OCI-LY7 (cell line): ENCODE measurements at regions not wholly inside any gene's neighbourhood (a gene's known extent, or its start where the extent isn't known, plus 50 kb on each side); places are given as distances from the start of the nearest gene placed in this dataset.
"Not testable (repeated sequence)": the region's sequence is repeated elsewhere in the genome, so short reads cannot be mapped to it uniquely, and the experiment has no call there.

Experiments used
- BruUV-seq: library from RNA; stranded (reverse); fragments of 400-500 nt; replicated peaks from 2 replicates; lab custom pipeline; 2021; lab: Mats Ljungman, UMichigan
- CTCF ChIA-PET: fragments of 300-600 bp; sonication (Branson Sonifier 250); formaldehyde crosslinking; loops from one replicate; lab custom pipeline; 2022; ENCODE audit warnings: antibody characterized with exemption; ENCODE audit not compliant: unreplicated experiment; lab: Charles Lee
- POLR2A ChIA-PET: fragments of 300-600 bp; sonication (Branson Sonifier 250); formaldehyde crosslinking; loops from one replicate; lab custom pipeline; 2022; ENCODE audit warnings: antibody characterized with exemption; lab: Charles Lee
- DNase-seq: peaks from one replicate; pipeline ENCODE4 v3.0.0-alpha.2; 2015; ENCODE audit warnings: low spot score
- H2AFZ ChIP-seq: fragments of 200-600 bp; sonication (generic), shearing (Covaris generic); 2 replicates; pipeline ENCODE4 v1.6.1; 2014; ENCODE audit warnings: mild to moderate bottlenecking, antibody characterized with exemption, low read length, moderate library complexity
- H3K27ac ChIP-seq: fragments of 200-600 bp; sonication (generic); 2 replicates; pipeline ENCODE4 v1.5.1; 2014; ENCODE audit warnings: mixed run types, low read depth, mild to moderate bottlenecking, moderate library complexity, low read length, inconsistent platforms; ENCODE audit not compliant: poor library complexity, severe bottlenecking
- H3K36me3 ChIP-seq: fragments of 200-600 bp; sonication (generic); 2 replicates; pipeline ENCODE4 v1.6.1; 2014; ENCODE audit warnings: mild to moderate bottlenecking, antibody characterized with exemption, low read length, moderate library complexity, mixed read lengths; ENCODE audit not compliant: insufficient read depth
- H3K4me1 ChIP-seq: fragments of 200-600 bp; sonication (generic); 2 replicates; pipeline ENCODE4 v1.5.1; 2014; ENCODE audit warnings: mild to moderate bottlenecking, low read length; ENCODE audit not compliant: insufficient read depth, poor library complexity, severe bottlenecking
- H3K4me2 ChIP-seq: fragments of 200-600 bp; sonication (generic); 2 replicates; pipeline ENCODE4 v1.6.1; 2014; ENCODE audit warnings: mild to moderate bottlenecking, low read length
- H3K4me3 ChIP-seq: fragments of 200-600 bp; sonication (generic); 2 replicates; pipeline ENCODE4 v1.5.1; 2014; ENCODE audit warnings: mild to moderate bottlenecking, low read depth, low read length; ENCODE audit not compliant: poor library complexity, severe bottlenecking
- H3K79me2 ChIP-seq: fragments of 200-600 bp; sonication (generic); 2 replicates; pipeline ENCODE4 v1.6.1; 2016; ENCODE audit warnings: low read depth, mild to moderate bottlenecking, low read length, moderate library complexity, mixed read lengths; ENCODE audit not compliant: insufficient read depth
- H3K9me2 ChIP-seq: fragments of 200-600 bp; sonication (generic); 2 replicates; pipeline ENCODE4 v1.6.1; 2016; ENCODE audit warnings: mild to moderate bottlenecking, low read length, mixed read lengths; ENCODE audit not compliant: insufficient read depth
- H3K9me3 ChIP-seq: fragments of 200-600 bp; sonication (generic); 2 replicates; pipeline ENCODE4 v1.6.1; 2014; ENCODE audit warnings: mild to moderate bottlenecking, mixed run types, low read length, mixed read lengths
- H4K20me1 ChIP-seq: fragments of 200-600 bp; sonication (generic); 2 replicates; pipeline ENCODE4 v1.6.1; 2014; ENCODE audit warnings: mild to moderate bottlenecking, antibody characterized with exemption, low read length, moderate library complexity, mixed read lengths; ENCODE audit not compliant: insufficient read depth
- EZH2phosphoT487 ChIP-seq: fragments of 200-600 bp; sonication (generic); IDR thresholded peaks from 2 replicates; pipeline ENCODE4 v1.6.1; 2018; ENCODE audit warnings: low read depth, borderline replicate concordance, mild to moderate bottlenecking, mixed run types, antibody characterized with exemption, low read length, moderate library complexity, mixed read lengths
- intact Hi-C: fragments of 100-400 bp; cut with micrococcal nuclease; formaldehyde crosslinking; loops from one replicate; pipeline ENCODE4 v1.10.0; 2022; ENCODE audit not compliant: unreplicated experiment
- TF ChIP-seq, protein P1 (sequence below): fragments of 200-600 bp; sonication (generic); conservative IDR thresholded peaks from 2 replicates; pipeline ENCODE4 v1.5.1; 2014; ENCODE audit warnings: mild to moderate bottlenecking, antibody characterized with exemption, low read length, moderate library complexity, mixed read lengths

DNA sequence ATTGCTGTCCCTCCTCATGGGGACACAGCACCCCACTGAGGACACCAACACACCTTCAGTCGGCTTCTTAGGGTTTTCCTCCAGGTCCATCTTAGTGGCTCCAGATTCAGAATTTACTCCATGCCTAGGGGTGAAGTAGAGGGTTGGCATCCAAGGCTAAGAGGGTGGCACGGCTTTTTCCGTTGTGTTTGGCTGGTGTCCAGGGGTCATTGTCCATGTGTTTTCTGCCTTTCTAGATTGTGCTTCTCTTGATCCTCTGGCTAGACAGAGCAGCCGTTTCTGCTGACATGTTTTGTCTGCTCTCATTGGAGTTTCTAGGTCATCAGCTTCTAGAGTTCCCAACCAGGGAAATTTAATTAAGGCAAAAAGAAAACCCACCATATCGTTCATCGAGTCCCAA is 291.6 kb upstream of the CELF2 start:
- no peaks in the 10 kb centered on the region; the same call in 1 of the 2 replicates for H4K20me1 ChIP-seq
- intact Hi-C loops = no loop called here
- no peaks in the 10 kb centered on the region for H3K36me3 ChIP-seq
- no peak overlapping the region for H3K4me2 ChIP-seq
- H2AFZ ChIP-seq = no peak overlapping the region
- ChIA-PET POLR2A (no interaction called here), CTCF (no interaction called here)
- H3K27ac ChIP-seq = no peak overlapping the region
- BruUV-seq = no TSS peak
- H3K4me3 ChIP-seq = no peak overlapping the region
- H3K4me1 ChIP-seq = no peaks in the 10 kb centered on the region
- TF ChIP-seq, protein P1, sequence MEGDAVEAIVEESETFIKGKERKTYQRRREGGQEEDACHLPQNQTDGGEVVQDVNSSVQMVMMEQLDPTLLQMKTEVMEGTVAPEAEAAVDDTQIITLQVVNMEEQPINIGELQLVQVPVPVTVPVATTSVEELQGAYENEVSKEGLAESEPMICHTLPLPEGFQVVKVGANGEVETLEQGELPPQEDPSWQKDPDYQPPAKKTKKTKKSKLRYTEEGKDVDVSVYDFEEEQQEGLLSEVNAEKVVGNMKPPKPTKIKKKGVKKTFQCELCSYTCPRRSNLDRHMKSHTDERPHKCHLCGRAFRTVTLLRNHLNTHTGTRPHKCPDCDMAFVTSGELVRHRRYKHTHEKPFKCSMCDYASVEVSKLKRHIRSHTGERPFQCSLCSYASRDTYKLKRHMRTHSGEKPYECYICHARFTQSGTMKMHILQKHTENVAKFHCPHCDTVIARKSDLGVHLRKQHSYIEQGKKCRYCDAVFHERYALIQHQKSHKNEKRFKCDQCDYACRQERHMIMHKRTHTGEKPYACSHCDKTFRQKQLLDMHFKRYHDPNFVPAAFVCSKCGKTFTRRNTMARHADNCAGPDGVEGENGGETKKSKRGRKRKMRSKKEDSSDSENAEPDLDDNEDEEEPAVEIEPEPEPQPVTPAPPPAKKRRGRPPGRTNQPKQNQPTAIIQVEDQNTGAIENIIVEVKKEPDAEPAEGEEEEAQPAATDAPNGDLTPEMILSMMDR = no peak
- TF ChIP-seq EZH2phosphoT487 = no peak
- DNase-seq = no peak
- H3K79me2 ChIP-seq = no peaks in the 10 kb centered on the region
- no peaks in the 10 kb centered on the region for H3K9me3 ChIP-seq
- H3K9me2 ChIP-seq = no peaks in the 10 kb centered on the region

DNA sequence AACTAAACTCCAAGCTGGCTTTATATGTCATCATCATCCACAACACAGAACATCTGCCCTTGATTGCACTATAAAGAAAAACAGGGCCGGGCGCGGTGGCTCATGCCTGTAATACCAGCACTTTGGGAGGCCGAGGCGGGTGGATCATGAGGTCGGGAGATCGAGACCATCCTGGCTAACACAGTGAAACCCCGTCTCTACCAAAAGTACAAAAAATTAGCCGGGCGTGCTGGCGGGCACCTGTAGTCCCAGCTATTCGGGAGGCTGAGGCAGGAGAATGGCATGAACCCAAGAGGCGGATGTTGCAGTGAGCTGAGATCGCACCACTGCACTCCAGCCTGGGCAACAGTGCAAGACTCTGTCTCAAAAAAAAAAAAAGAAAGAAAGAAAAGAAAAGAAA is 290.3 kb upstream of the CELF2 start:
- intact Hi-C loops, H3K4me1 ChIP-seq, H3K9me3 ChIP-seq, H3K4me3 ChIP-seq, H3K9me2 ChIP-seq, DNase-seq, CTCF ChIA-PET, H3K79me2 ChIP-seq, BruUV-seq, H3K27ac ChIP-seq, POLR2A ChIA-PET, H3K36me3 ChIP-seq, H2AFZ ChIP-seq, H4K20me1 ChIP-seq, H3K4me2 ChIP-seq: not testable (repeated sequence)

DNA sequence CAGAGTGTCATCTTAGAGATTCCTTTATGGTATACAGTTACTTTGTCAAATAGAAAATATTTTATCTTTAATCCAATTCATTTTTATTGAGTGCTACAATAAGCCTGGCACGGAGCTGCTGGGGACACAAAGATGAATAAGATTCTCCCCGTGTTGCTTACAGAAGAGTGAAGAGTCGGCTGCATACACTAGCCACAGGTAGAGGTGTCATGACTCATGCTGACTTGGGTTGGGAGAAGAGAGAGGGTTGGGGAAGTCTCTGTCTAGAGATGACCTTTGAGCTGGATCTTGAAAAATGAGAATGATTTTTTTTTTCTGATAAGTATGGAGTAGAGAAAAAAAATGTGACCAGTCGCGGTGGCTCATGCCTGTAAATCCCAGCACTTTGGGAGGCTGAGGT is 289.9 kb upstream of the CELF2 start:
- ChIA-PET POLR2A (no interaction called here), CTCF (no interaction called here)
- intact Hi-C loops = no loop called here
- TF ChIP-seq, protein P1 = no peak
- TF ChIP-seq EZH2phosphoT487 = no peak
- no peak overlapping the region for H3K4me2 ChIP-seq
- no peaks in the 10 kb centered on the region for H3K9me3 ChIP-seq
- H3K4me1 ChIP-seq = no peaks in the 10 kb centered on the region
- H3K4me3 ChIP-seq = no peak overlapping the region
- H3K27ac ChIP-seq = no peak overlapping the region
- no peaks in the 10 kb centered on the region for H3K36me3 ChIP-seq
- no peak for DNase-seq
- H3K9me2 ChIP-seq = no peaks in the 10 kb centered on the region
- H4K20me1 ChIP-seq = no peaks in the 10 kb centered on the region; the same call in 1 of the 2 replicates
- H3K79me2 ChIP-seq = no peaks in the 10 kb centered on the region
- H2AFZ ChIP-seq = no peak overlapping the region
- BruUV-seq = no TSS peak
